Peyer's patch (tissue), 4 donors: ENCODE measurements at regions not wholly inside any gene's neighbourhood (a gene's known extent, or its start where the extent isn't known, plus 50 kb on each side); places are given as distances from the start of the nearest gene placed in this dataset.
A peak's percentile ranks its signal among the peaks of the same experiment; 100 is the strongest.

ENCODE experiments used
- DNase-seq, 3 donors: peaks; one replicate each; pipeline ENCODE4 v3.0.0-alpha.2; 2017 to 2019
- H3K27ac ChIP-seq, 4 donors: fragments of 200-600 bp; sonication (generic); one replicate each; pipeline ENCODE4 v1.5.1; 2016 to 2019
- H3K27me3 ChIP-seq, 2 donors: fragments of 200-600 bp; sonication (generic); one replicate each; pipeline ENCODE4 v1.5.1; 2019
- H3K36me3 ChIP-seq, 3 donors: fragments of 200-600 bp; sonication (generic); one replicate each; pipeline ENCODE4 v1.5.1; 2016 to 2019
- H3K4me1 ChIP-seq, 4 donors: fragments of 200-600 bp; sonication (generic); one replicate each; pipeline ENCODE4 v1.5.1; 2016 to 2019
- H3K4me3 ChIP-seq, 4 donors: fragments of 200-600 bp; sonication (generic); 1 replicate in 3 of 4; 2 replicates in 1 of 4; pipeline ENCODE4 v1.5.1; 2016 to 2019; ENCODE audit warnings: mild to moderate bottlenecking in 1 of 4
- H3K9me3 ChIP-seq, 4 donors: fragments of 200-600 bp; sonication (generic); one replicate each; pipeline ENCODE4 v1.5.1; 2016 to 2019; ENCODE audit warnings: mild to moderate bottlenecking in 1 of 4
- CTCF ChIP-seq, 6 experiments: fragments of 450-650 bp in 4 of 6; fragments of 200-600 bp in 2 of 6; sonication (generic) in 1 of 6; IDR thresholded peaks; one replicate each; pipeline ENCODE4 v1.5.1; 2017 to 2019; ENCODE audit warnings: antibody characterized with exemption in 6 of 6, mild to moderate bottlenecking in 3 of 6, moderate library complexity in 1 of 6
- POLR2A ChIP-seq, 2 donors: fragments of 450-650 bp; IDR thresholded peaks; one replicate each; pipeline ENCODE4 v1.5.1; 2017; ENCODE audit warnings: antibody characterized with exemption in 2 of 2, mild to moderate bottlenecking in 2 of 2, moderate library complexity in 2 of 2

- H3K9me3 ChIP-seq, result no peaks in the 10 kb centered on the region
- H3K4me1 ChIP-seq, result no peaks in the 10 kb centered on the region
- no peaks in the 10 kb centered on the region for H3K27me3 ChIP-seq
- H3K27ac ChIP-seq, result no peak overlapping the region
- no peak overlapping the region for H3K4me3 ChIP-seq
- TF ChIP-seq CTCF (IDR thresholded peaks at IDR 0.05), result peak in 1 of 6 experiments; percentile 19
- TF ChIP-seq POLR2A (IDR thresholded peaks at IDR 0.05), result no peak
- no peaks in the 10 kb centered on the region for H3K36me3 ChIP-seq
- peak in 1 of 3 donors; percentile 49 for DNase-seq
These were observed 307.8 kb downstream of the C11orf87 start for GRCh38 chr11:109729761-109730160.

GRCh38 chr11:109730669-109731068 is 308.7 kb downstream of the C11orf87 start:
- H3K9me3 ChIP-seq, result no peaks in the 10 kb centered on the region
- no peak overlapping the region for H3K27ac ChIP-seq
- DNase-seq, result no peak
- TF ChIP-seq CTCF (IDR thresholded peaks at IDR 0.05), result no peak
- no peak for TF ChIP-seq POLR2A (IDR thresholded peaks at IDR 0.05)
- no peaks in the 10 kb centered on the region for H3K27me3 ChIP-seq
- H3K36me3 ChIP-seq, result no peaks in the 10 kb centered on the region
- H3K4me3 ChIP-seq, result no peak overlapping the region
- no peaks in the 10 kb centered on the region for H3K4me1 ChIP-seq

- no peak for TF ChIP-seq POLR2A (IDR thresholded peaks at IDR 0.05)
- no peak for TF ChIP-seq CTCF (IDR thresholded peaks at IDR 0.05)
- no peak for DNase-seq
- H3K9me3 ChIP-seq, result no peaks in the 10 kb centered on the region
- H3K36me3 ChIP-seq, result no peaks in the 10 kb centered on the region
- H3K4me1 ChIP-seq, result no peaks in the 10 kb centered on the region
- H3K4me3 ChIP-seq, result no peak overlapping the region
- no peaks in the 10 kb centered on the region for H3K27me3 ChIP-seq
- H3K27ac ChIP-seq, result no peak overlapping the region
These were observed 309.5 kb downstream of the C11orf87 start for GRCh38 chr11:109731451-109731850.

GRCh38 chr11:109733245-109733644 is 311.3 kb downstream of the C11orf87 start:
- DNase-seq, result no peak
- Histone ChIP-seq H3K9me3 (no peaks in the 10 kb centered on the region), H3K27me3 (no peaks in the 10 kb centered on the region), H3K27ac (no peak overlapping the region), H3K36me3 (no peaks in the 10 kb centered on the region), H3K4me1 (no peaks in the 10 kb centered on the region), H3K4me3 (no peak overlapping the region)
- TF ChIP-seq CTCF (IDR thresholded peaks at IDR 0.05) (no peak), POLR2A (IDR thresholded peaks at IDR 0.05) (no peak)

GRCh38 chr11:109734566-109734965 is 312.6 kb downstream of the C11orf87 start:
- no peak for TF ChIP-seq POLR2A (IDR thresholded peaks at IDR 0.05)
- no peak for TF ChIP-seq CTCF (IDR thresholded peaks at IDR 0.05)
- no peaks in the 10 kb centered on the region for H3K36me3 ChIP-seq
- no peak for DNase-seq
- no peak overlapping the region for H3K4me3 ChIP-seq
- H3K27me3 ChIP-seq, result no peaks in the 10 kb centered on the region
- H3K9me3 ChIP-seq, result no peaks in the 10 kb centered on the region
- no peak overlapping the region for H3K27ac ChIP-seq
- H3K4me1 ChIP-seq, result no peaks in the 10 kb centered on the region

GRCh38 chr11:109735128-109735527 is 313.1 kb downstream of the C11orf87 start:
- Histone ChIP-seq H3K4me3 (no peak overlapping the region), H3K36me3 (no peaks in the 10 kb centered on the region), H3K27me3 (no peaks in the 10 kb centered on the region), H3K27ac (no peak overlapping the region), H3K9me3 (no peaks in the 10 kb centered on the region), H3K4me1 (no peaks in the 10 kb centered on the region)
- DNase-seq, result no peak
- no peak for TF ChIP-seq CTCF (IDR thresholded peaks at IDR 0.05)
- TF ChIP-seq POLR2A (IDR thresholded peaks at IDR 0.05), result no peak
